H1 (cell line): ENCODE measurements at regions not wholly inside any gene's neighbourhood (a gene's known extent, or its start where the extent isn't known, plus 50 kb on each side); places are given as distances from the start of the nearest gene placed in this dataset.

Experiments
- CTCF ChIA-PET: fragments of 300-600 bp; sonication (Branson Sonifier 250); formaldehyde crosslinking; loops from one replicate; lab custom pipeline; 2021; ENCODE audit not compliant: partially characterized antibody; lab: Charles Lee
- POLR2A ChIA-PET: fragments of 300-600 bp; sonication (Branson Sonifier 250); formaldehyde crosslinking; loops from one replicate; lab custom pipeline; 2021; ENCODE audit warnings: inconsistent platforms; ENCODE audit not compliant: partially characterized antibody; lab: Charles Lee
- DNase-seq, 2 experiments: peaks; one replicate each; pipeline versions ENCODE4 v3.0.0 to v3.0.0-alpha.2; 2010 to 2022; ENCODE audit warnings: low spot score in 2 of 2, low read depth in 1 of 2, mixed read lengths in 1 of 2
- FAIRE-seq: peaks from 2 replicates; lab custom pipeline; 2011; peaks lifted over from hg19 to GRCh38; lab: Jason Lieb, UNC
- H2AFZ ChIP-seq: 2 replicates; pipeline ENCODE4 v1.8.1; 2012; ENCODE audit warnings: low read length, inconsistent platforms
- H2AK5ac ChIP-seq: 2 replicates; pipeline ENCODE4 v1.6.1; 2013; ENCODE audit warnings: low read depth, low read length
- H2BK120ac ChIP-seq: replicated peaks from 2 replicates; pipeline ENCODE3; 2013; ENCODE audit warnings: low read depth, low read length, inconsistent platforms
- H2BK12ac ChIP-seq: 2 replicates; pipeline ENCODE4 v1.6.1; 2013; ENCODE audit warnings: low read depth, low read length
- H2BK15ac ChIP-seq: 2 replicates; pipeline ENCODE4 v1.6.1; 2013; ENCODE audit warnings: low read length
- H2BK20ac ChIP-seq: 2 replicates; pipeline ENCODE4 v1.6.1; 2013; ENCODE audit warnings: low read length
- H2BK5ac ChIP-seq: 2 replicates; pipeline ENCODE4 v1.6.1; 2013; ENCODE audit warnings: low read depth, low read length
- H3K14ac ChIP-seq: 2 replicates; pipeline ENCODE4 v1.6.1; 2013; ENCODE audit warnings: inconsistent platforms; ENCODE audit not compliant: insufficient read length
- H3K18ac ChIP-seq: 2 replicates; pipeline ENCODE4 v1.6.1; 2013; ENCODE audit warnings: low read length; ENCODE audit errors: extremely low read depth
- H3K23ac ChIP-seq: 2 replicates; pipeline ENCODE4 v1.6.1; 2013; ENCODE audit warnings: inconsistent platforms; ENCODE audit not compliant: insufficient read length
- H3K23me2 ChIP-seq: 2 replicates; pipeline ENCODE4 v1.6.1; 2013; ENCODE audit warnings: low read depth, low read length
- H3K27ac ChIP-seq: 2 replicates; pipeline ENCODE4 v1.6.1; 2011; ENCODE audit warnings: low read depth, low read length, inconsistent platforms
- H3K27me3 ChIP-seq, 4 experiments: replicated peaks in 1 of 4; 1 replicate in 1 of 4; 2 replicates in 3 of 4; pipeline versions ENCODE4 v1.6.1 to v1.8.1; 2011 to 2013; ENCODE audit warnings: low read length in 3 of 4, mild to moderate bottlenecking in 3 of 4, inconsistent platforms in 2 of 4, mixed read lengths in 2 of 4, moderate library complexity in 1 of 4; ENCODE audit not compliant: control insufficient read depth in 3 of 4, insufficient read depth in 3 of 4; ENCODE audit errors: extremely low read depth in 1 of 4
- H3K36me3 ChIP-seq, 4 experiments: 2 replicates each; pipeline versions ENCODE4 v1.6.1 to v1.8.1; 2011 to 2013; ENCODE audit warnings: mild to moderate bottlenecking in 4 of 4, low read length in 3 of 4, moderate library complexity in 2 of 4, control low read depth in 1 of 4, inconsistent platforms in 1 of 4; ENCODE audit not compliant: insufficient read depth in 4 of 4, control insufficient read depth in 2 of 4
- H3K4ac ChIP-seq: replicated peaks from 2 replicates; pipeline ENCODE3; 2013; ENCODE audit warnings: low read length, low read depth, mixed read lengths, inconsistent platforms; ENCODE audit not compliant: insufficient read length
- H3K4me1 ChIP-seq, 4 experiments: replicated peaks in 1 of 4; 1 replicate in 1 of 4; 2 replicates in 3 of 4; pipeline versions ENCODE4 v1.6.1 to v1.8.1; 2011 to 2013; ENCODE audit warnings: low read length in 3 of 4, inconsistent platforms in 2 of 4, mixed read lengths in 1 of 4; ENCODE audit not compliant: insufficient read depth in 4 of 4, control insufficient read depth in 3 of 4
- H3K4me2 ChIP-seq, 2 experiments: 2 replicates each; pipeline versions ENCODE4 v1.6.1 to v1.8.1; 2011 to 2013; ENCODE audit warnings: low read depth in 2 of 2, low read length in 2 of 2, control low read depth in 1 of 2, inconsistent platforms in 1 of 2, mild to moderate bottlenecking in 1 of 2; ENCODE audit not compliant: insufficient read depth in 1 of 2
- H3K4me3 ChIP-seq, 4 experiments: fragments of 200-600, 300-600 bp in 1 of 4; sonication (generic), shearing (Covaris generic), sonication (Bioruptor Twin) in 1 of 4; 2 replicates each; pipeline versions ENCODE4 v1.5.1 to v1.8.1; 2011 to 2016; ENCODE audit warnings: low read length in 4 of 4, low read depth in 3 of 4, control low read depth in 2 of 4, inconsistent platforms in 2 of 4, mild to moderate bottlenecking in 2 of 4, mixed read lengths in 1 of 4, moderate library complexity in 1 of 4; ENCODE audit not compliant: insufficient read depth in 2 of 4; ENCODE audit errors: extremely low read depth in 1 of 4
- H3K56ac ChIP-seq: replicated peaks from 2 replicates; pipeline ENCODE3; 2013; ENCODE audit warnings: low read depth, mild to moderate bottlenecking, mixed read lengths, low read length, inconsistent platforms; ENCODE audit not compliant: insufficient read length
- H3K79me1 ChIP-seq: 2 replicates; pipeline ENCODE4 v1.6.1; 2013; ENCODE audit warnings: low read depth, low read length, control low read depth
- H3K79me2 ChIP-seq, 2 experiments: 2 replicates each; pipeline versions ENCODE4 v1.6.1 to v1.8.1; 2012 to 2013; ENCODE audit warnings: low read length in 2 of 2, mild to moderate bottlenecking in 2 of 2, inconsistent platforms in 1 of 2; ENCODE audit not compliant: insufficient read depth in 2 of 2, control insufficient read depth in 1 of 2
- H3K9ac ChIP-seq, 4 experiments: replicated peaks in 1 of 4; 1 replicate in 1 of 4; 2 replicates in 3 of 4; pipeline versions ENCODE4 v1.6.1 to v1.8.1; 2011 to 2013; ENCODE audit warnings: low read depth in 3 of 4, low read length in 3 of 4, control low read depth in 2 of 4, mild to moderate bottlenecking in 2 of 4, moderate library complexity in 2 of 4, inconsistent platforms in 1 of 4; ENCODE audit errors: extremely low read depth in 1 of 4
- H3K9me3 ChIP-seq, 2 experiments: 2 replicates each; pipeline versions ENCODE4 v1.6.1 to v1.8.1; 2012 to 2013; ENCODE audit warnings: mild to moderate bottlenecking in 2 of 2, moderate library complexity in 2 of 2, control low read depth in 1 of 2, inconsistent platforms in 1 of 2, low read depth in 1 of 2, low read length in 1 of 2, mixed read lengths in 1 of 2; ENCODE audit not compliant: insufficient read depth in 2 of 2
- H4K20me1 ChIP-seq, 2 experiments: replicated peaks in 1 of 2; 2 replicates each; pipeline versions ENCODE3 to v1.8.1; 2011 to 2013; ENCODE audit warnings: inconsistent platforms in 2 of 2, low read length in 2 of 2, mild to moderate bottlenecking in 1 of 2; ENCODE audit not compliant: insufficient read depth in 2 of 2, control insufficient read depth in 1 of 2
- H4K5ac ChIP-seq: 2 replicates; pipeline ENCODE4 v1.6.1; 2013; ENCODE audit warnings: low read length, low read depth, mixed read lengths, inconsistent platforms; ENCODE audit not compliant: insufficient read length
- H4K8ac ChIP-seq: 2 replicates; pipeline ENCODE4 v1.8.0; 2013; ENCODE audit warnings: mild to moderate bottlenecking, moderate library complexity, low read length, inconsistent platforms; ENCODE audit not compliant: insufficient read depth; ENCODE audit errors: extremely low read depth
- H4K91ac ChIP-seq: replicated peaks from 2 replicates; pipeline ENCODE3; 2013; ENCODE audit warnings: low read length, mixed read lengths, inconsistent platforms; ENCODE audit not compliant: insufficient read length
- FOSL1 ChIP-seq: IDR thresholded peaks from 2 replicates; pipeline ENCODE4 v1.6.1; 2011; ENCODE audit warnings: mild to moderate bottlenecking, low read depth, low read length, moderate library complexity; ENCODE audit not compliant: insufficient read depth
- HDAC2 ChIP-seq, 2 experiments: fragments of 300-600 bp in 1 of 2; sonication (generic) in 1 of 2; IDR thresholded peaks; 2 replicates each; pipeline ENCODE4 v1.6.1; 2011 to 2012; ENCODE audit warnings: low read depth in 2 of 2, low read length in 2 of 2, mild to moderate bottlenecking in 2 of 2, moderate library complexity in 2 of 2, borderline replicate concordance in 1 of 2, inconsistent platforms in 1 of 2
- ZNF274 ChIP-seq: IDR thresholded peaks from 2 replicates; pipeline ENCODE4 v1.7.0; 2012; ENCODE audit warnings: low read length, borderline replicate concordance; ENCODE audit errors: extremely low read depth
- WGBS, 2 experiments: shearing (Covaris generic) in 1 of 2; methylation state at CpG; one replicate each; pipeline versions ENCODE4 v1.1.6 to v1.1.7; 2013 to 2015; ENCODE audit warnings: low lambda C conversion rate in 2 of 2, mixed read lengths in 2 of 2, inconsistent platforms in 1 of 2, low coverage in 1 of 2, missing lambda C conversion rate in 1 of 2; ENCODE audit not compliant: insufficient replicate concordance in 2 of 2, insufficient coverage in 1 of 2, insufficient read length in 1 of 2; ENCODE audit errors: extremely low coverage in 1 of 2, missing lambda C conversion rate in 1 of 2; 5-methylcytosine and 5-hydroxymethylcytosine counted together
- TF ChIP-seq, protein P1 (sequence below): IDR thresholded peaks from 2 replicates; pipeline ENCODE4 v1.6.1; 2012; ENCODE audit warnings: inconsistent platforms

DNA sequence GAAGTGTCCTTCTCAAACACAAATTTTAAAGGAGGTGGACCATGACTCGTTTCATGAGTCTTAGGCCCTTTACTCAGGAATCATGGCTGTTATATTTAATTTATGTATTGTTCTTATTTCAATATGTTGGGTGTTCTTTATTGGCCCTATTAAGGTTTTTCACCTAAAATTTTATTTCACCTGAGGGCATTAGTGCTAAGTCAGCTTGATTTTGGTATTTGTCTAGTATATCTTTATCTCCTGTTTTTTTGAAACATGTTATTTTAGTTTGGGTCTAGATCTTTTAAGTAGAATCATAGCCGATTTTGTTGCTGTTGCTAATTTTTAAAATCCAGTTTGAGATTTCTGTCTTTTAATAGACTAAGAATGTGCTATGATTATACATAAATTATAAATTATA is 430.4 kb downstream of the RPS6KC1 start:
- Histone ChIP-seq H3K18ac (no peak overlapping the region), H2BK12ac (no peak overlapping the region), H2AFZ (no peak overlapping the region), H3K23me2 (no peaks in the 10 kb centered on the region), H2BK15ac (no peak overlapping the region), H3K36me3 (no peaks in the 10 kb centered on the region), H3K4me1 (no peaks in the 10 kb centered on the region), H4K91ac (no peak overlapping the region), H4K5ac (no peak overlapping the region), H4K20me1 (no peaks in the 10 kb centered on the region), H3K4ac (no peak overlapping the region), H3K27ac (no peak overlapping the region), H3K79me2 (no peaks in the 10 kb centered on the region; a peak in 1 of 4 replicates), H3K56ac (no peak overlapping the region), H3K4me2 (no peak overlapping the region), H3K9ac (no peak overlapping the region), H4K8ac (no peak overlapping the region), H3K14ac (no peak overlapping the region), H2BK120ac (no peak overlapping the region), H3K23ac (no peak overlapping the region), H3K79me1 (no peaks in the 10 kb centered on the region), H3K4me3 (no peak overlapping the region), H3K27me3 (no peaks in the 10 kb centered on the region), H2BK5ac (no peak overlapping the region), H3K9me3 (no peaks in the 10 kb centered on the region), H2BK20ac (no peak overlapping the region), H2AK5ac (no peak overlapping the region)
- DNase-seq (no peak), FAIRE-seq (no peak)
- ChIA-PET POLR2A (no interaction called here), CTCF (no interaction called here)
- 85% methylated on average over 2 of the region's 2 CpGs; no CpG with 5 or more reads in 1 of the 2 experiments for WGBS, 2 experiments
- TF ChIP-seq HDAC2 (IDR thresholded peaks at IDR 0.05; ENCODE audit: borderline replicate concordance in 1 of 2, low read depth in 2 of 2, low read length in 2 of 2), result no peak
- TF ChIP-seq ZNF274, result no peak
- TF ChIP-seq, protein P1, sequence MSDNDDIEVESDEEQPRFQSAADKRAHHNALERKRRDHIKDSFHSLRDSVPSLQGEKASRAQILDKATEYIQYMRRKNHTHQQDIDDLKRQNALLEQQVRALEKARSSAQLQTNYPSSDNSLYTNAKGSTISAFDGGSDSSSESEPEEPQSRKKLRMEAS, result no peak
- no peak for TF ChIP-seq FOSL1
